GM19467 (cell line): ENCODE measurements at regions not wholly inside any gene's neighbourhood (a gene's known extent, or its start where the extent isn't known, plus 50 kb on each side); places are given as distances from the start of the nearest gene placed in this dataset.

Source experiments
- ATAC-seq: cut with Tn5 transposase; IDR thresholded peaks from one replicate; pipeline ENCODE4 v1.9.1; 2021; ENCODE audit warnings: mild to moderate bottlenecking, moderate library complexity; ENCODE audit not compliant: unreplicated experiment

DNA sequence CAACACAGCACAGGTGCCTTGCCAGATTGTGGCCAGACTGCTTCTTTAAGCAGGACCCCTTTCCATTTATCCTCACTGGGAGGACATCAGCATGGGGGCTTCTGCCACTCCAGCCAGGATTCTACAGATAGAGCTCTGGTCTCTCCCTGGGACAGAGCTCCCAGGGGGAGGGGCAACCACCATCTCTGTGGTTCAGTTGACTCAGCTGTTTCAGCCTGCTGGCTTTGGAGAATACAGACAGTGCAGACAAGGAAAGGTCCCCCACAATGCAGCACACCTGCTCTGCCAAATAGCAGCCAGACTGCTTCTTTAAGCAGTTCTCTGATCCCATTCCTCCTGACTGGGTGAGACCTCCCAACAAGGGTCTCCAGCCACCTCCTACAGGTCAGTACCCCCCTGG is 132.8 kb downstream of the OR2K2 start:
- no peak for ATAC-seq

- ATAC-seq: no peak
These were observed 134.3 kb downstream of the OR2K2 start for GRCh38 chr9:111195766-111196165.

DNA sequence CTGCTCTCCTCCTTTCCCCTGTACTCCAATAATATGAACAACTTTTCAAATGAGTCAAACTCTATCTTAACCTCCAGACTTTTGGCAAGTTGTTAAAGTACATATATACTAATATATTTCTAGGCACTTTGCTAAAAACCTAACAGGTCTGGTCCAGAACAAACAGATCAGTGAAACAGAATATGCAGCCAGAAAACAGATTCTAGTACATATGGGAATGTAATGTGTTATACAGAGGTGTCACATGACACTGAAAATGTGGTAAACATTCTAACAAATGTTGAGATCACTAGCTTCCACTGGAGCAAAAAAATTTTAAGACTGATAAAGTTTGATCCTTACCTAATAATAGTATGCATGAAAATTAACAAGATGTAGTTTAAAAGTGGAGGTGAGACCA is 136.9 kb downstream of the OR2K2 start:
- no peak for ATAC-seq

DNA sequence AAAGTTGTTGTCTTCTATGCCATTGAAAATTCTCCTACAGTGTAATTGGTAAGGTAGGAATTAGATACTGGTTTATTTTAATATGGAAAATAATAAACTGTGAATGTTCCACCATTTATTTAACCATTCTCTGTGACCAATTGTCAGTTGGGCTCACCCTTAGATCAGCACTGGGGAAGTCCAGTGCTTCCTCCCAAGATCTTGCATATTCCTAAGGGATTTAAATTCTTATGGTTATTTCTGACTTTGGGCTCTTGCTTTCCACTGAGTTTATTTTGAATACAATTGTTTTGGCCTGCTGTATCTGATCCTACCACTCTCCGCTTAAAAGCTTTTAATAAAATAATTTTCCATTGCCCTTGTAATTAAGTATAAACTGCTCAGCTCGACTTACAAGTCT is 137.4 kb downstream of the OR2K2 start:
- no peak for ATAC-seq

GRCh38 chr9:111190347-111190746 is 139.7 kb downstream of the OR2K2 start:
- ATAC-seq: no peak

DNA sequence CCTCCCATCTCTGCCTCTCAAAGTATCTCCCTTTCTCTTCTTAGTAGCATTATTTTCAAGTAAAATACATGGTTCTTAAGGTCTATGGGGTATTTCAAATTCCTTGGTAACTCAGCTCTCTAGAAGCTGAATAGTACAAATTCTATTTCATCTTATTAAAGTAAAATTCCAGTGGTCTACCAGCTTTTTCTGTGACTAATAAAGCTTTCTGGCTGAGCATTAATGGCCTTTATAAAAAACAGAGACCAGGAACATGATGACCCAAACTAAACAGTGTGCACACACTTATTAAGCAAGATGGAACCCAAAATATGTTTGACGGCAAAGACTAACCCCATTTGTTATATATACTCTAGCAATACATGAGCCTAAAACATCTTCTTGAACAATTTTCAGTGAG is 142.6 kb downstream of the OR2K2 start:
- no peak for ATAC-seq

DNA sequence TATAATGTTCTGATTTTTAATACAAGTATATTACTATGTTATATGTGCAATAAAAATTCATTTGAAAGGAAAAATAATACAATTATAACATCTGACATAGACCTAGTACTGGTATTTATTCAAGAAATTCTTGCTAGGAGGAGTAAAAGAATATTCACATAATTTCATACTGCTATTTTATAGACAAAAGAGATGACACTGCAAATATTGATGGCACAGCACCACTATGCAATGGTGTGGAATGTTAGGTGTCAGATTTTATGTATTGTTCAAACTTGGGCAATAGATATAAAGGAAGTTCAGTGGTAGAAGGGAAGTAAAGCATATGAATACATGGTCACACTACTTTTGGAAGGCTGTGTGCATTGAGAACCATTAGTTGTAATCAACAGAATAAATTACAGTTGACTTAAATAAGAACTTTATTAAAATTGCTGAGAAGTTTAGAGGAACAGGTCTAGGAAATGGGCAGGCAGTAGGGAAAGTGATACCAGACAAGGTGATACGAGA is 143.9 kb downstream of the OR2K2 start:
- no peak for ATAC-seq

GRCh38 chr9:111180811-111181210 is 142.5 kb upstream of the LPAR1 start:
- no peak for ATAC-seq

GRCh38 chr9:111179577-111179976 is 141.3 kb upstream of the LPAR1 start:
- no peak for ATAC-seq

DNA sequence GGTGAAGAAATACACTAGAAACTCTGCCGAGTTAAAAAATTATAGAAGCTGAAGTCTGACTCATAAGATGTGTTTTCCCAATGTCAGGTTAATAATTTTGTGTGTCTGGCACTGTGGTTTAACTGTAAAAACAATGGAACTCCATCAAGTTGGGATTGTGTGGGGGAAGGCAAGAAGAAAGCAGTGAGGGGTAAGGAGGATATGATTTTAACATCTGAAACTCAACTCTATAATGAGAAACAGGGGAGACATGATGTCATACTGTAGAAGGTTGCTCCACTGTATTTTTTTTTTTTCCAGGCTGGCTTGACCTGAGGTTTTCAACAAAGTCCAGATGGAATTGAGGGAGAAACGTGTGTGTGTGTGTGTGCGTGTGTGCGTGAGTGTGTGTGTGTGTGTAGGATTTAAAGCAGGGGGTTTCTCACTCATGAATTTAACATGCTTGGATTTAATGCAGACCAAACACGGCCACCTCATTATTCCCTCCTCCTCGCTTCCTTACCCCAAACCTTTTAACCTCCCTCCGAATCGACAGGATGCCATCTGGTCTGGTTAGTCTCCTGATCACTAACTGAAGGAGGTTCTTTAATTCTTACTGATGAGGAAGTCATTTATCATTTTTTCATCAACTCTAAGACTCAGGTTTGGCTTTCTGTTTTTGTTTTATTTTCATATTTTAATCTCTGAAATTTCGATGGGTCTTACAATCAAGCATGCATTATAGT is 140.2 kb upstream of the LPAR1 start:
- ATAC-seq: no peak

GRCh38 chr9:111176511-111176910 is 138.2 kb upstream of the LPAR1 start:
- ATAC-seq: no peak

DNA sequence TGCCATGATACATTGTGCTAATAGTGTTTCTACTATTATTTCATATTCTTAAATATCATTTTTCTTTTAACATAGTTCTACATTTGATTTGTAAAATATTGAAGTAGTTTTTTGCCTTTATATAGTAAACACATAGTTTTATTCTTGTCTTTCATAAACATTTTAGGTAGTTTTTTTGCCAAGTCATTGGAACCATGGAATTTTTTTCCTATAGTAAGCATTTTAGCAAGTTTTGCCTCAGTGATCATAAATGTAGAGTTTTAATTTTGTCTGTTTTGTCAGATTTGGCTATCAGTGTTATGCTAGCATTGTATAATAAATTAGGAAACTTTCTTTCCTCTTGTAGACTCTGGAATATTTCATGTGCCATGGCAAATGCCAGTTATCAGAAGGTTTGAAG is 137.1 kb upstream of the LPAR1 start:
- no peak for ATAC-seq

GRCh38 chr9:111167341-111167740 is 129.1 kb upstream of the LPAR1 start:
- ATAC-seq: no peak

DNA sequence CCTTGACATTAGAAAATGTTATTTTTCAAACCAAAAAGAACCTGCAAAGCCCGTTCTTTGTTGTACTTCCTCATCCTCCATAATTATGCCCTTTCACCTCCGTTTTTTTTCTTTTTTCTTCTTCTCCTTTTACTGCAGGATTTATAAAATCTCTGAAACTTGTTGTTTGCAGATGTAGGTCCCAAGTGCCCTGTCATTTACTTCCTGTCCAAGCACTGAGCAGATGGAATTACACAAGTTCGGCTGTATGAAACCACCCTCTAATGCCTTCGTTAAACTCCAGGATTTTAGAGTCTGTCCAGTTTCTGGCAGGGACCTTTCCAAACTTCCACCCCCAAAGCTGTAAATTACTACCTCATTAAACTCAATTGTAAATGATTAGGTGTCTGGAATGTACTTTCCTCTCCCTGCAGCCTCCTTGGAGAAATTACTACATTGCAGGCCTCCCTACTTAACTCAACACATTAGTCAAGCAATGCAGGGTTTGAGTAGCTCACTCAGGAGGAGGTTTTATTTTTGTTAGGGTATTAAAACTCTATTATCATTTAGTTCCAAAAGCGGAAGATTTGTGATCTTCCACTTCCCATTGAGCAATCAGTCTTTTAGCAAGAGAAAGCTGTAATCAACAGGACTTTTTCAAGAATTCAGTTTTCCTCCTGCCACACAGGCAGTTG is 125.6 kb upstream of the LPAR1 start:
- ATAC-seq: no peak

- no peak for ATAC-seq
These were observed 123.8 kb upstream of the LPAR1 start for GRCh38 chr9:111162026-111162425.

GRCh38 chr9:111161015-111161415 is 122.7 kb upstream of the LPAR1 start:
- ATAC-seq: no peak

GRCh38 chr9:111158999-111159398 is 120.7 kb upstream of the LPAR1 start:
- ATAC-seq: no peak

- ATAC-seq: no peak
These were observed 120.1 kb upstream of the LPAR1 start for GRCh38 chr9:111158363-111158762.

- no peak for ATAC-seq
These were observed 115.9 kb upstream of the LPAR1 start for GRCh38 chr9:111154081-111154562.

DNA sequence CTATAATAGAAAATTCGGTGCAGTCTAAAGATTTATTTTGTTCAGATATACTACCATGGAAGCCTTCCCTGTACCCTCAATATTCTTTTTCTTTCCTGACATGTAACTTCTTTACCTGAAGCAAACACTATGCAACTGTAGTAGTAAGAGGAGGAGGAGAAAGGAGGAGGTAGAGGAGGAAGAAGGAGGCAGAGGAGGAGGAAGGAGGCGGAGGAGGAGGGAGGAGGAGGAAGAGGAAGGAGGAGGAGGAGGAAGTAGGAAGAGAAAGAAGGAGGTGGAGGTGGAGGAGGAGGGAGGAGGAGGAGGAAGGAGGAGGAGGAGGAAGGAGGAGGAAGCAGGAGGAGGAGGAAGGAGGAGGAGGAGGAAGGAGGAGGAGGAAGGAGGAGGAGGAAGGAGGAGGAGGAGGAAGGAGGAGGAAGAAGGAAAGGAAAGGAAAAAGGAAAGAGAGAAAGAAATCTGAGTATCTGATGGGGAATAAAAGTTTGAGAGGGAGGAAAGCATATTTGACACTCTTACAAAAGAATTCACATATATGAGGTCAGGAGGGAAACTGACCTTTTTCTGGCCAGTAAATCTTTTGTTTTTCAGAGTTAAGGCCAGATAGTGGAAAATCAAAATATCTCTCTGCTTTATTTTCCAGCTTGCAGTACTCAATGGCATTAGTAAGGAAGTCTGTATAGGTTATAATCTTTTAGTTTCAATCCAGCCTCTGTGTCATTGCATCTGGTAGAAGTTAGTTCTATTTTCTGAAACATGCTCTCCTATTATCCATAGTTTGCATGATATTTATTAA is 114.5 kb upstream of the LPAR1 start:
- no peak for ATAC-seq

GRCh38 chr9:111151537-111151936 is 113.3 kb upstream of the LPAR1 start:
- ATAC-seq: no peak

DNA sequence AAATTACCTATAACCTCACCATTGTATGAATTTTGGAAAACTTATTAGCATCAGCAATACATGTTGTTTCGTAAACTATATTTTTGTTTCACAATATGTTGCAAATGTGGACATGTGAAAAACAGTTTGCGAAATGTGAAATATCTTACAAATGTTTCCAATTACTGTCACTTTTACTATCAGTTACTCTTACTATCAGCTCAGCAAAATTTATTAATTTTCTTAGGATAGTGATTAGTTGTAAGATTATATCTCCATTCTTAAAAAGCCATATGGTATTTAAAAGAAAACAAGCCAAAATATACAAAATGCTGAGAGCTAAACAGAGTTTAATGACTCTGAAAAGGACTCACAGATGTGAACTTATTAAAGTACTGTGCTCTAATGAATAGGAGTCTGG is 111.9 kb upstream of the LPAR1 start:
- no peak for ATAC-seq
